CD1c-positive myeloid dendritic cell (primary cell): ENCODE measurements at regions not wholly inside any gene's neighbourhood (a gene's known extent, or its start where the extent isn't known, plus 50 kb on each side); places are given as distances from the start of the nearest gene placed in this dataset.
"Not testable (repeated sequence)": the region's sequence is repeated elsewhere in the genome, so short reads cannot be mapped to it uniquely, and the experiment has no call there.

Source experiments
- DNase-seq: peaks from one replicate; pipeline ENCODE4 v3.0.0-alpha.2; 2016; ENCODE audit errors: extremely low spot score

- DNase-seq = no peak
Observed at GRCh38 chrX:1140236-1140681, 72.2 kb downstream of the CRLF2 start.

GRCh38 chrX:1139185-1139500, 73.3 kb downstream of the CRLF2 start:
- DNase-seq = no peak

GRCh38 chrX:1138476-1139184, 73.8 kb downstream of the CRLF2 start:
- no peak for DNase-seq

GRCh38 chrX:1137531-1137930, 74.9 kb downstream of the CRLF2 start:
- DNase-seq = no peak

- not testable (repeated sequence) for DNase-seq
Observed at GRCh38 chrX:1136582-1136981, 75.9 kb downstream of the CRLF2 start.

- no peak for DNase-seq
Observed at GRCh38 chrX:1134976-1135375, 77.5 kb downstream of the CRLF2 start.

- no peak for DNase-seq
Observed at GRCh38 chrX:1134156-1134555, 78.3 kb downstream of the CRLF2 start.

GRCh38 chrX:1126738-1127137, 85.7 kb downstream of the CRLF2 start:
- DNase-seq = no peak

GRCh38 chrX:1124531-1124930, 87.9 kb downstream of the CRLF2 start:
- DNase-seq = no peak

GRCh38 chrX:1122851-1123250, 89.6 kb downstream of the CRLF2 start:
- DNase-seq = not testable (repeated sequence)

GRCh38 chrX:1119275-1119674, 93.2 kb downstream of the CRLF2 start:
- DNase-seq = no peak

GRCh38 chrX:1118572-1119199, 93.8 kb downstream of the CRLF2 start:
- DNase-seq = no peak

- DNase-seq = not testable (repeated sequence)
Observed at GRCh38 chrX:1115411-1115810, 97.0 kb downstream of the CRLF2 start.

GRCh38 chrX:1112321-1112720, 100.1 kb downstream of the CRLF2 start:
- no peak for DNase-seq

GRCh38 chrX:1111601-1112300, 100.7 kb downstream of the CRLF2 start:
- DNase-seq = no peak

GRCh38 chrX:1109580-1110119, 102.8 kb downstream of the CRLF2 start:
- DNase-seq = no peak

- no peak for DNase-seq
Observed at GRCh38 chrX:1108501-1109445, 103.7 kb downstream of the CRLF2 start.

GRCh38 chrX:1106478-1107210, 105.8 kb downstream of the CRLF2 start:
- no peak for DNase-seq

GRCh38 chrX:1105671-1106419, 106.6 kb downstream of the CRLF2 start:
- DNase-seq = no peak

- DNase-seq = not testable (repeated sequence)
Observed at GRCh38 chrX:1105031-1105430, 107.4 kb downstream of the CRLF2 start.
